ENCODE measurements at regions not wholly inside any gene's neighbourhood (a gene's known extent, or its start where the extent isn't known, plus 50 kb on each side); places are given as distances from the start of the nearest gene placed in this dataset.

GRCh38 chr7:31456646-31457368 is 57.1 kb upstream of the ITPRID1 start:
- no peak for DNase-seq

GRCh38 chr7:31457551-31457950 is 56.3 kb upstream of the ITPRID1 start:
- DNase-seq: no peak

DNA sequence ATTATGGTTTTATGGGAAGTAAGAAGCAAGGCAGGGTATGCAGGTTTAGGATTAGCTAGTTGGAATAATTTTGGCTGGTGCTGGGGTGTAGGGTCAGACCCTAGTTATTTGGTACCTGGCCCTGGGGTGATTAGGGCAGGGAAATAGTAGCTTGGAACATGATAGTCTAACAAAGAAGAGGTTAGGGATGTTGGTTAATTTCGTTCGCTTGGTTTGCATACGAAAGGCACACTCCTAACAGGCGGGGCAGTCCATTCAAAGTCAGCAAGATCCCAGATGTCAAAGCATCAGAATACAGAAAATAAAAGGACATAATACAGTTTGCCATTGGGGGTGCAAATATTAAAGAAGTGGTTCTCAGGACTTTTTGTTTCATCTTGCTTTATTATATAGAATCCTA is 55.7 kb upstream of the ITPRID1 start:
- DNase-seq: no peak

DNA sequence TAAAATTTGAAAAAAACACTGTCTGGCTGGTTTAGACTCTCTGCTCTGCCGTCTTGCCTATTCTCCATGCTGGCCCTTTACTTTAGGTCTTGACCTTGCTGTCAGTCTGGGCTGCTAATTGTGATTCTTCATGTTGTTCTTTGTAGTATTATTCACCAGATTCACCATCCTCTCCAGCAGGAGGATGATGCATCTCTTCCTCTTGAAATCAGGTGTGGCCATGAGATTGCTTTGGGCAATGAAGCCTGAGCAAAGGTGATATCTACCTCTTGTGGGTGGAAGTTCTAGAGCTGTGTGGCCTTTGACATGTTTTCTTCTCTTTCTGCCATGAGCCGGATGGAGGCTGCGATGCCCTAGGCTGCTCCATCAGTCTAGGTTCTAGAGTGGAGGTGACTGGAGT is 51.3 kb upstream of the ITPRID1 start:
- DNase-seq: no peak

All from NCI-H2029 (cell line).